ENCODE measurements at regions not wholly inside any gene's neighbourhood (a gene's known extent, or its start where the extent isn't known, plus 50 kb on each side); places are given as distances from the start of the nearest gene placed in this dataset.

DNA sequence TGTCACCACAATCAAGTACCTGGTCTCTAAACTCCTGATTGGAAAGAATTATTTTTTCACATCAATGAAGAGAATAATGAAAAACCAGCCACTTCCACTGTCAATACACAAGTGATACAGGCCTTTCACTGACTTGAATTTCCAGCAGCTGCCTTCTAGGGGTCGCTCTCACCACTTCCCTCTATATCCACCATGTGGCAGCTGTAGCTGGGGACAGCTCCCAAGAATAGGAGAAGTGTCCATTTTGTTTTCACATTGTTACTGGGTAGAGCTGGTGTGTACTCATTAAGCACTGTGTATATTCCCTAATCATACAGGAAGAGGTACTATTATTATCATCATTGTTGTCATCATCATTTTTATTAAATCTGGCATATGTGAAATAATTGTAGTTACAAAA, 438.4 kb upstream of the SPTLC3 start:
- Histone ChIP-seq H3K4me3 (replicated peaks in 1 of 4; ENCODE audit: control extremely low read depth in 1 of 4, insufficient read depth in 1 of 4, low read depth in 3 of 4, low read length in 4 of 4) (no peak overlapping the region), H3K9ac (ENCODE audit: insufficient read depth, low read length) (no peak overlapping the region), H3K79me2 (ENCODE audit: control insufficient read depth, insufficient read depth, low read length) (no peaks in the 10 kb centered on the region), H2AFZ (ENCODE audit: low read length) (no peak overlapping the region), H3K27ac (ENCODE audit: insufficient read depth, low read length) (no peak overlapping the region), H3K4me1 (ENCODE audit: control insufficient read depth, extremely low read depth, insufficient read depth, low read length) (no peaks in the 10 kb centered on the region), H3K27me3 (ENCODE audit: control insufficient read depth, insufficient read depth, low read length) (no peaks in the 10 kb centered on the region), H4K20me1 (ENCODE audit: control insufficient read depth, extremely low read depth, insufficient read depth, low read length) (no peaks in the 10 kb centered on the region), H3K36me3 (ENCODE audit: control insufficient read depth, insufficient read depth, low read length) (no peaks in the 10 kb centered on the region), H3K4me2 (ENCODE audit: extremely low read depth, insufficient read depth, low read length) (no peak overlapping the region), H3K9me3 (ENCODE audit: control insufficient read depth, insufficient read depth, low read depth, low read length) (no peaks in the 10 kb centered on the region)
- DNase-seq (ENCODE audit: low read depth in 2 of 2): no peak
- TF ChIP-seq EZH2 (IDR thresholded peaks at IDR 0.05; ENCODE audit: low read length, missing control alignments): no peak
- TF ChIP-seq, protein P1, sequence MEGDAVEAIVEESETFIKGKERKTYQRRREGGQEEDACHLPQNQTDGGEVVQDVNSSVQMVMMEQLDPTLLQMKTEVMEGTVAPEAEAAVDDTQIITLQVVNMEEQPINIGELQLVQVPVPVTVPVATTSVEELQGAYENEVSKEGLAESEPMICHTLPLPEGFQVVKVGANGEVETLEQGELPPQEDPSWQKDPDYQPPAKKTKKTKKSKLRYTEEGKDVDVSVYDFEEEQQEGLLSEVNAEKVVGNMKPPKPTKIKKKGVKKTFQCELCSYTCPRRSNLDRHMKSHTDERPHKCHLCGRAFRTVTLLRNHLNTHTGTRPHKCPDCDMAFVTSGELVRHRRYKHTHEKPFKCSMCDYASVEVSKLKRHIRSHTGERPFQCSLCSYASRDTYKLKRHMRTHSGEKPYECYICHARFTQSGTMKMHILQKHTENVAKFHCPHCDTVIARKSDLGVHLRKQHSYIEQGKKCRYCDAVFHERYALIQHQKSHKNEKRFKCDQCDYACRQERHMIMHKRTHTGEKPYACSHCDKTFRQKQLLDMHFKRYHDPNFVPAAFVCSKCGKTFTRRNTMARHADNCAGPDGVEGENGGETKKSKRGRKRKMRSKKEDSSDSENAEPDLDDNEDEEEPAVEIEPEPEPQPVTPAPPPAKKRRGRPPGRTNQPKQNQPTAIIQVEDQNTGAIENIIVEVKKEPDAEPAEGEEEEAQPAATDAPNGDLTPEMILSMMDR (conservative IDR thresholded peaks at IDR 0.05 in 1 of 2, IDR thresholded peaks at IDR 0.05 in 1 of 2; ENCODE audit: low read depth in 1 of 2, low read length in 2 of 2): no peak

DNA sequence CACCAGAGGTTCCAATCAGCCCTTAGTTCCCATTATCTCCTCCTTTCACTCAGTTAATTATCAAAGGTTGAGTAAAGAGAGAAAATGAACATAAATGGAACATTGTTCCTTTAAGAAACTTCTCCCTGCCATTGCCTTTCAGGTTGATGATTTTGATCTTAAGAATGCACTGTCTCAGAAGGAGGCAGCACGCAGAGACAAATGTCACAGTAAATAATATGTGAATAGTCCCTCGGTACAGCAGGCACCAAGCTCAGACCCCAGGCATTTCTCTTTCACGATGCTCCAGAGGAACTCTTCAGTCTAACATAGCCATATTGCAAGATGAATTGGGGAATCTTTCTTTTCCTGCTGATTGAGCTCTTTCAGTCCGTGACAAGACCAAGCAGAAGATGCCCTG, 435.3 kb upstream of the SPTLC3 start:
- Histone ChIP-seq H3K9me3 (ENCODE audit: control insufficient read depth, insufficient read depth, low read depth, low read length) (no peaks in the 10 kb centered on the region), H3K4me2 (ENCODE audit: extremely low read depth, insufficient read depth, low read length) (no peak overlapping the region), H3K4me3 (replicated peaks in 1 of 4; ENCODE audit: control extremely low read depth in 1 of 4, insufficient read depth in 1 of 4, low read depth in 3 of 4, low read length in 4 of 4) (no peak overlapping the region), H4K20me1 (ENCODE audit: control insufficient read depth, extremely low read depth, insufficient read depth, low read length) (no peaks in the 10 kb centered on the region), H3K79me2 (ENCODE audit: control insufficient read depth, insufficient read depth, low read length) (no peaks in the 10 kb centered on the region), H3K36me3 (ENCODE audit: control insufficient read depth, insufficient read depth, low read length) (no peaks in the 10 kb centered on the region), H3K4me1 (ENCODE audit: control insufficient read depth, extremely low read depth, insufficient read depth, low read length) (no peaks in the 10 kb centered on the region), H3K27me3 (ENCODE audit: control insufficient read depth, insufficient read depth, low read length) (no peaks in the 10 kb centered on the region), H3K27ac (ENCODE audit: insufficient read depth, low read length) (no peak overlapping the region), H2AFZ (ENCODE audit: low read length) (no peak overlapping the region), H3K9ac (ENCODE audit: insufficient read depth, low read length) (no peak overlapping the region)
- no peak for DNase-seq (ENCODE audit: low read depth in 2 of 2)
- TF ChIP-seq, protein P1 (conservative IDR thresholded peaks at IDR 0.05 in 1 of 2, IDR thresholded peaks at IDR 0.05 in 1 of 2; ENCODE audit: low read depth in 1 of 2, low read length in 2 of 2): no peak
- no peak for TF ChIP-seq EZH2 (IDR thresholded peaks at IDR 0.05; ENCODE audit: low read length, missing control alignments)

DNA sequence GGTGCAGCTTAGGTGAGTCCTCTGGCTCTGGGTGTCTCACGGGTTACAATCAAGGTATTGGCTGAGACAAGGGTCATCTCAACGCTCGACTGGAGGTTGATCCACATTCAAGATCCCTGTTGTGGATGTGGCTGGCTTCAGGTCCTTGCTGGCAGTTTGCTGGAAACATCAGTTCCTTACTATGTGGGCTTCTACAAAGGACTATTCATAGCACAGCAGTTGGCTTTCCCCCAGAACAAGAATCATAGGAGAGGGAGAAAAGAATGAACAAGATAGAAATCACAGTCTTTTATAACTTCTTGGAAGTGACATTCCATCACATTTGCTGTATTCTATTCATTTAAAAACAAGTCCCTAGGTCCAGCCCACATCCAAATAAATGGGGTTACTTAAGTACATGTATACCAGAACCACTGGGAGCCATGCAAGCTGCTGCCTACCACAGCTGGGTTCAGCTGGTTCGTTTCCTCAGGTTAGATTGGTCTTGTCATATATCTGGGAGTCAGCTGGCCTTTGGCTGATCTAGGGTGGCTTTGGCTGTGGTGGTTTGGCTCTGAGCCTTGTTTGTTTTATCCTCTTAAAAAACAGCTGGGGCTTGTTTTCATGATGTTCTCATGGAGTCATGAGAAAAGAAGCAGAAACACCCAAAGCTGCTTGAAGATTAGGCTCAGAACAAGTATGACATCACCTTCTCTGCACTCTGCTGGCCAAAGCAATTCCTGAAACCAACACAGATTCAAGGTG, 433.2 kb upstream of the SPTLC3 start:
- H3K9me3 ChIP-seq (ENCODE audit: control insufficient read depth, insufficient read depth, low read depth, low read length): no peaks in the 10 kb centered on the region
- no peak overlapping the region for H3K4me2 ChIP-seq (ENCODE audit: extremely low read depth, insufficient read depth, low read length)
- peak in 1 of 2 donors; percentile 12 for DNase-seq (ENCODE audit: low read depth in 2 of 2)
- no peaks in the 10 kb centered on the region for H3K79me2 ChIP-seq (ENCODE audit: control insufficient read depth, insufficient read depth, low read length)
- no peak overlapping the region for H3K4me3 ChIP-seq (replicated peaks in 1 of 4; ENCODE audit: control extremely low read depth in 1 of 4, insufficient read depth in 1 of 4, low read depth in 3 of 4, low read length in 4 of 4)
- TF ChIP-seq EZH2 (IDR thresholded peaks at IDR 0.05; ENCODE audit: low read length, missing control alignments): no peak
- TF ChIP-seq, protein P1 (conservative IDR thresholded peaks at IDR 0.05 in 1 of 2, IDR thresholded peaks at IDR 0.05 in 1 of 2; ENCODE audit: low read depth in 1 of 2, low read length in 2 of 2): no peak
- no peak overlapping the region for H3K9ac ChIP-seq (ENCODE audit: insufficient read depth, low read length)
- H4K20me1 ChIP-seq (ENCODE audit: control insufficient read depth, extremely low read depth, insufficient read depth, low read length): no peaks in the 10 kb centered on the region
- H3K27ac ChIP-seq (ENCODE audit: insufficient read depth, low read length): no peak overlapping the region
- H3K27me3 ChIP-seq (ENCODE audit: control insufficient read depth, insufficient read depth, low read length): no peaks in the 10 kb centered on the region
- H3K4me1 ChIP-seq (ENCODE audit: control insufficient read depth, extremely low read depth, insufficient read depth, low read length): no peaks in the 10 kb centered on the region
- no peaks in the 10 kb centered on the region for H3K36me3 ChIP-seq (ENCODE audit: control insufficient read depth, insufficient read depth, low read length)
- no peak overlapping the region for H2AFZ ChIP-seq (ENCODE audit: low read length)
